Omental fat pad (tissue), 3 donors: ENCODE measurements at regions not wholly inside any gene's neighbourhood (a gene's known extent, or its start where the extent isn't known, plus 50 kb on each side); places are given as distances from the start of the nearest gene placed in this dataset.

Experiments
- ATAC-seq: fragments of 150-250 bp; one replicate; pipeline ENCODE4 v1.9.1; 2016; ENCODE audit warnings: mild to moderate bottlenecking, moderate library complexity; ENCODE audit not compliant: low FRiP score
- DNase-seq: peaks from one replicate; pipeline ENCODE4 v3.0.0-alpha.2; 2019; ENCODE audit warnings: low spot score
- CTCF ChIP-seq, 3 donors: fragments of 450-650 bp; IDR thresholded peaks; one replicate each; pipeline ENCODE4 v1.5.1; 2016 to 2017; ENCODE audit warnings: antibody characterized with exemption in 3 of 3, mild to moderate bottlenecking in 3 of 3, moderate library complexity in 2 of 3

DNA sequence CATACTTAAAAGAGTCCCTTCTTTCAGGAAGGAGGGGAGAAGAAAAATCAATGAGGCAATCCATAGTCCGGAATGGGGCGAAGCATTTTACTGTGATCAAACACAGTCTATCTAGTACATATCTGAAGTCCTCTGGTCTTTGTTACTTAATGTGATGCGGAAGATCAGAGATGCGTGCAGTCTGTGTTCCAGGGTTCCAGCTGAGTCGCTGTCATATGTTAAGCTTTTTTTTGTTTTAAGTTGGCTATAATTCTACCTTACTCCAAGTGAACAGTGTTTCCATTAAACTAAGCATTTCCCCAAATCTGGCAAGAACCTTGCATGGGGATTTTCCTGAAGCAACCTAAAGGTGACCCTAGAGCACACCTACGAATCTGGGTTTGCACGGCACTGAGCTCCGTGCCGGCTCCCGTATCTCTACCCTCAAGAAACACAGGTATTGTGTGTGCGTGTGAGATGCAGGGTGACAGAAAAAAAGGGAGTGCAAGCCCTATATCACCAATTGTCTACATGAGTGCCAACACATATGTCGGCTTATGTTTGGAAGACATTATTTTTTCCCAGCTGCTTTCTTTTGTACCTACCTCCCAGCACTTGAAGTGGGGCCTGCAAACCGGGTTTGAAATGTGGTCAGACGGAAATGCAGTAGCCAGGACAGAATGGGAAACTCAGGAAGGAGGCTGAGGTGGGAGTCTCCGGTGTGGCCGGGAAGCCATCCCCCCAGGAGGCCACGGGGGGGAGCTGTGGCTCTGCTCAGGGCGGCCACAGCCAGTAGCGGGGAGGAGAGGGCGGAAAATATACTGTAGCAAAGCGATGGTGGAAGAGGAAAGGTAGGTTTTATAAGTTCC is 435.8 kb upstream of the MGMT start:
- peak in 2 of 3 donors; percentile 49 to 78 for TF ChIP-seq CTCF (IDR thresholded peaks at IDR 0.05)
- ATAC-seq: peak; percentile 81
- no peak for DNase-seq

- ATAC-seq (no peak), DNase-seq (no peak)
- TF ChIP-seq CTCF (IDR thresholded peaks at IDR 0.05): no peak
These were observed 435.2 kb upstream of the MGMT start for GRCh38 chr10:129031844-129032150.

DNA sequence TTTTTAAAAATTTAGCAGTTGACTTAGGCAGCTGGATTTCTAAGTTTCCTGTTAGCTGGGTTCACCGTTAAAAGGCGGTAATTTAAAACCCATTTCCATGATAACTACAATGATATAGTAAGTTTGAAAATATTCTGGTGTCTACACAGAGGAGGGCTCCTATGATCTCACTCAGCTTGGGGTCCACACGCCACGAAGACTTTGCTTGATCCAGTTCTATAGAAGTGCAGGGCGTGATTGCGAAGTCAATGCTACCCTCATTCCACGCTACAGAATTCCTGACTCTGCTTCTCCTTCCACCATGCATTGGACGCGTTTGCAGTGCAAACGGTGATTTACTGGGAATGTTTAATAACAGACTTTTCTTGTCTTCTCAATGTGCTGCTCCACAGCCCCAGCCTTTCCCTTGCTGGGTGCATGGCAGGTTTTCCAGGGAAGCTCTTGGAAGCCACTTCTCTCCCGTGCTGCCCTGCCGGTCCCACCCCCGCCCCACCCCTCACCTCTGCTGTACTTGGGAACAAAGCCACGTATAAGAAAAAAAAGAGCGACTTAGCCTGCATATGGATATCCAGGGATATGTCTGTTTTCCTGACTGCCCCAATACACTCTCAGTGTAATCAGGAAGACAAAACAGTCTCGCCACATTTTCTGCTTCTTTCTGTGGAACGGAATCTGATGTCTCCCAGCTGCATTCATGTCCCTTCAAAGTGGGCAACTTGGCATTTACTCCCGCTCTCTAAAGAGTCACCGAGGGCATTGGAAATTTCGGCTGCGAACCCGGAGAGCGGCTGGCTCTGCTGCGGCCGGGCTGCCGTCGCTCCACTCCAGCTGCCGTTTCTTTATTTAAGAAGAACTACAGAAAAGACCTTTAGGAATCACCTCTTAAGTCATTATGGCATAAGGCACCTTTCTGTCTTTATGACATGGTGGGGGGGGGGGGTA is 434.4 kb upstream of the MGMT start:
- DNase-seq (no peak), ATAC-seq (no peak)
- TF ChIP-seq CTCF (IDR thresholded peaks at IDR 0.05): no peak

- TF ChIP-seq CTCF (IDR thresholded peaks at IDR 0.05): no peak
- ATAC-seq (no peak), DNase-seq (no peak)
These were observed 433.7 kb upstream of the MGMT start for GRCh38 chr10:129033340-129033739.

DNA sequence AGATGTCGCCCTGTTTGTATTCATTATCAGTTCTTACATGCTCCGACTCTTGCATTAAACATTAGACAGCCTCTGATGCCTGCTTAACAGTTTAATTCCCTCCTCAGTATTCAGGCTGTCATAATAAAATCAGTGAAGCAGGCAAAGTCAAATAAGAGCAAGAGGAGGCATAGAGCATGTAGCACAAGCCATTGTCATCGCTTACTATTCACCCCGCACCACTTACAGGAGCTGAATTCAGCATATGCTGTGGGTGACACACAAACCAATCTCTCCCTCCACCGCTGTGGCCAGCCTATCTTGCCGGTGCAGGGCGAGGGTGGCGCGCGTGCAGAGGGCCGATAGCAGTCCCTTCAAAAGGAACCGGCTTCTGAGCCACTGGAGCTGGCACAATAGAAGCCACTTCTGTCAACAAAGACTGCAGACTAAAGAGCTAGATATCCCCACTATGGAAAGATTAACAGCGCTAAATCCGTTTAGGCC is 433.2 kb upstream of the MGMT start:
- DNase-seq (no peak), ATAC-seq (no peak)
- no peak for TF ChIP-seq CTCF (IDR thresholded peaks at IDR 0.05)

- DNase-seq (no peak), ATAC-seq (no peak)
- no peak for TF ChIP-seq CTCF (IDR thresholded peaks at IDR 0.05)
These were observed 431.8 kb upstream of the MGMT start for GRCh38 chr10:129035052-129035827.
